AG09309 (cell line): ENCODE measurements at regions not wholly inside any gene's neighbourhood (a gene's known extent, or its start where the extent isn't known, plus 50 kb on each side); places are given as distances from the start of the nearest gene placed in this dataset.
A peak's percentile ranks its signal among the peaks of the same experiment; 100 is the strongest.

Experiments
- DNase-seq: peaks from one replicate; pipeline ENCODE4 v3.0.0-alpha.2; 2010; ENCODE audit warnings: low read depth
- H3K4me3 ChIP-seq: 2 replicates; pipeline ENCODE4 v1.5.1; 2011; ENCODE audit warnings: mild to moderate bottlenecking, low read depth, low read length, moderate library complexity; ENCODE audit not compliant: control insufficient read depth
- TF ChIP-seq, protein P1 (sequence below): IDR thresholded peaks from 2 replicates; pipeline ENCODE4 v1.5.1; 2011; ENCODE audit warnings: mild to moderate bottlenecking, low read depth, low read length, inconsistent platforms; ENCODE audit not compliant: insufficient read depth, control insufficient read depth; ENCODE audit errors: missing control alignments

- no peak for DNase-seq
- no peak overlapping the region for H3K4me3 ChIP-seq
- TF ChIP-seq, protein P1, sequence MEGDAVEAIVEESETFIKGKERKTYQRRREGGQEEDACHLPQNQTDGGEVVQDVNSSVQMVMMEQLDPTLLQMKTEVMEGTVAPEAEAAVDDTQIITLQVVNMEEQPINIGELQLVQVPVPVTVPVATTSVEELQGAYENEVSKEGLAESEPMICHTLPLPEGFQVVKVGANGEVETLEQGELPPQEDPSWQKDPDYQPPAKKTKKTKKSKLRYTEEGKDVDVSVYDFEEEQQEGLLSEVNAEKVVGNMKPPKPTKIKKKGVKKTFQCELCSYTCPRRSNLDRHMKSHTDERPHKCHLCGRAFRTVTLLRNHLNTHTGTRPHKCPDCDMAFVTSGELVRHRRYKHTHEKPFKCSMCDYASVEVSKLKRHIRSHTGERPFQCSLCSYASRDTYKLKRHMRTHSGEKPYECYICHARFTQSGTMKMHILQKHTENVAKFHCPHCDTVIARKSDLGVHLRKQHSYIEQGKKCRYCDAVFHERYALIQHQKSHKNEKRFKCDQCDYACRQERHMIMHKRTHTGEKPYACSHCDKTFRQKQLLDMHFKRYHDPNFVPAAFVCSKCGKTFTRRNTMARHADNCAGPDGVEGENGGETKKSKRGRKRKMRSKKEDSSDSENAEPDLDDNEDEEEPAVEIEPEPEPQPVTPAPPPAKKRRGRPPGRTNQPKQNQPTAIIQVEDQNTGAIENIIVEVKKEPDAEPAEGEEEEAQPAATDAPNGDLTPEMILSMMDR, result peak; percentile 31
Observed at GRCh38 chr6:55963301-55963700, 87.9 kb upstream of the BMP5 start.

DNA sequence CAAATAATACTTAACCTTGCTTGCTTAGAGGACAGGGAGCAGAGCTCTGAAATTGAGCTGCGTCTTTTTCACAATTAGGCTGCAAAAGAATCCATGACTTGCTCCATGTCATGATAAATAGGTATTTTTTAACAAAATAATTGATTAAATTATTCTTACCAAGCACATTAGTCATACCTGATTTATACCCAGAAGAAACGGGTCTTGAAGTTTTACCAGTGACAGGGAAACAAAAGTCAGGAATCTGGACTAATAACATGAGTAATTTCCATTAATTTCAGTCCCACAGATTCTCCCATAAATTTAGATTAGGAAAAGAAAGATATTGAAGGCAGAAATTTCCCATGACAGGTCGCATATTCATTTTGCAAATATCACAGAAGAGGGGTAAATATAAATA is 85.0 kb upstream of the BMP5 start:
- TF ChIP-seq, protein P1, result no peak
- H3K4me3 ChIP-seq, result no peak overlapping the region
- no peak for DNase-seq

DNA sequence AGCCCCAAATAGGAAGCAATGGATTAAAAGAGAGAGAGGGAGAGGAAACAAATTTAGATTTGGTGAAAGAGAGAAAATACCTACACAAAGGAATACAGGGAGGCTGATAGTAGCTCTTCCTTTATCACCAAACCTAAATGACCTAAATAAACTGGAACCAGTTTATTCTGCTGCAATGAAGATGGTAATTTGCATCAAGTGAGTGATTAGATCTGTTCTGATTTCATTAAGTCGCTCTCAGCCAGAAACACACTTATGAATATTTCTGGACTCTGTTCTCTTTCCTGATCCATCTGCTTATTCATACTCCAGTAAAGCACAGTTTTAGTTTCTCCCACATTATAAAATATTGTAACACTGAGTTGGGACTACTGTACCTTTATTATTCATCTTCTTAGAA is 83.4 kb upstream of the BMP5 start:
- TF ChIP-seq, protein P1, result no peak
- no peak overlapping the region for H3K4me3 ChIP-seq
- DNase-seq, result no peak

GRCh38 chr6:55957961-55958422 is 82.6 kb upstream of the BMP5 start:
- DNase-seq, result peak; percentile 64
- no peak overlapping the region for H3K4me3 ChIP-seq
- TF ChIP-seq, protein P1, result no peak

GRCh38 chr6:55955684-55956083 is 80.3 kb upstream of the BMP5 start:
- TF ChIP-seq, protein P1, result no peak
- no peak overlapping the region for H3K4me3 ChIP-seq
- DNase-seq, result no peak

DNA sequence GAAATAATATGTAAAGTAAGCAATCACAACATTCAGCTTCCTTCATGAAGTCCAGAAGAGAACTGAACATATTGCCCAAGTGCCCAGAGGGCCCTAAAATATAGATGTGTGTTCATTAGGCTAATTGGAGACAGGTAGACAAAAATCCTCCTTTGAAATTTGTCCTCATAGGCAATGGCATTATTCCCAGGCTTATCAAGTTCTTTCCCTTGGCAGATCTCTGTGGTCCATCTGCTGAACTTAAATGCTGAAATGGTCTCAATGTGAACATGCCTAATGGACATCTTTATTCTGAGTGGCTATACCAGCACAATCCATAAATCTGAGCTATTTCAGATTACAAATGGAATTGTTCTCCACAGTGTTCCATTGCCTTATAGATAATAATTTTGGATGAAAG is 79.0 kb upstream of the BMP5 start:
- H3K4me3 ChIP-seq, result no peak overlapping the region
- no peak for DNase-seq
- TF ChIP-seq, protein P1, result no peak

- H3K4me3 ChIP-seq, result no peak overlapping the region
- TF ChIP-seq, protein P1, result peak; percentile 48
- peak; percentile 52 for DNase-seq
Observed at GRCh38 chr6:55953335-55953734, 77.9 kb upstream of the BMP5 start.
